Common myeloid progenitor, CD34-positive (primary cell): ENCODE measurements at regions not wholly inside any gene's neighbourhood (a gene's known extent, or its start where the extent isn't known, plus 50 kb on each side); places are given as distances from the start of the nearest gene placed in this dataset.
"Not testable (repeated sequence)": the region's sequence is repeated elsewhere in the genome, so short reads cannot be mapped to it uniquely, and the experiment has no call there.

Experiments
- CTCF ChIA-PET: fragments of 350-600 bp; sonication (Branson Sonifier 250); formaldehyde crosslinking; loops from one replicate; lab custom pipeline; 2021; ENCODE audit warnings: antibody characterized with exemption; lab: Charles Lee
- POLR2A ChIA-PET: fragments of 350-600 bp; sonication (Branson Sonifier 250); formaldehyde crosslinking; loops from one replicate; lab custom pipeline; 2021; ENCODE audit warnings: antibody characterized with exemption; lab: Charles Lee
- DNase-seq, 3 donors: peaks; one replicate each; pipeline versions ENCODE4 v3.0.0 to v3.0.0-alpha.2; 2013
- H3K27ac ChIP-seq, 2 experiments: 1 replicate in 1 of 2; 2 replicates in 1 of 2; pipeline ENCODE4 v1.7.0; 2013; ENCODE audit warnings: inconsistent platforms in 2 of 2, low read length in 2 of 2, mild to moderate bottlenecking in 2 of 2, low read depth in 1 of 2, moderate library complexity in 1 of 2; ENCODE audit not compliant: severe bottlenecking in 2 of 2, insufficient read depth in 1 of 2, poor library complexity in 1 of 2
- H3K27me3 ChIP-seq, 5 experiments: replicated peaks in 2 of 5; 1 replicate in 3 of 5; 2 replicates in 2 of 5; pipeline versions ENCODE4 v1.6.1 to v1.7.0; 2013; ENCODE audit warnings: low read length in 4 of 5, mild to moderate bottlenecking in 2 of 5, moderate library complexity in 2 of 5, inconsistent platforms in 1 of 5; ENCODE audit not compliant: insufficient read depth in 5 of 5, control insufficient read depth in 4 of 5
- H3K36me3 ChIP-seq, 4 experiments: 1 replicate in 2 of 4; 2 replicates in 2 of 4; pipeline versions ENCODE4 v1.6.1 to v1.7.0; 2013; ENCODE audit warnings: low read length in 3 of 4, control low read depth in 1 of 4, mild to moderate bottlenecking in 1 of 4; ENCODE audit not compliant: control insufficient read depth in 4 of 4, insufficient read depth in 4 of 4
- H3K4me1 ChIP-seq, 4 experiments: 1 replicate in 3 of 4; 2 replicates in 1 of 4; pipeline versions ENCODE4 v1.6.1 to v1.7.1; 2013; ENCODE audit warnings: low read length in 3 of 4, mild to moderate bottlenecking in 3 of 4, control low read depth in 1 of 4, inconsistent platforms in 1 of 4, moderate library complexity in 1 of 4; ENCODE audit not compliant: control insufficient read depth in 4 of 4, insufficient read depth in 4 of 4; ENCODE audit errors: control extremely low read depth in 1 of 4
- H3K4me3 ChIP-seq, 7 experiments: 1 replicate in 4 of 7; 2 replicates in 3 of 7; pipeline versions ENCODE4 v1.5.1 to v1.7.0; 2013; ENCODE audit warnings: mild to moderate bottlenecking in 7 of 7, low read length in 6 of 7, moderate library complexity in 6 of 7, inconsistent platforms in 2 of 7, low read depth in 2 of 7, control low read depth in 1 of 7; ENCODE audit not compliant: insufficient read depth in 4 of 7, control insufficient read depth in 1 of 7; ENCODE audit errors: extremely low read depth in 1 of 7
- H3K9me3 ChIP-seq, 5 experiments: 1 replicate in 4 of 5; 2 replicates in 1 of 5; pipeline versions ENCODE4 v1.6.1 to v1.7.1; 2013; ENCODE audit warnings: low read length in 4 of 5, mild to moderate bottlenecking in 2 of 5, inconsistent platforms in 1 of 5, low read depth in 1 of 5, moderate library complexity in 1 of 5; ENCODE audit not compliant: control insufficient read depth in 4 of 5, insufficient read depth in 2 of 5; ENCODE audit errors: control extremely low read depth in 1 of 5
- WGBS: methylation state at CpG from one replicate; pipeline ENCODE4 v1.1.5; 2013; ENCODE audit not compliant: insufficient coverage; 5-methylcytosine and 5-hydroxymethylcytosine counted together

- WGBS = 93% methylated on average over 2 of the region's 4 CpGs
- H3K36me3 ChIP-seq = no peaks in the 10 kb centered on the region
- H3K27me3 ChIP-seq = peaks cover 0 to 2% (median 0%) of the 10 kb centered on the region in 5 experiments
- CTCF ChIA-PET = interaction anchor here (1.1 kb wide), 1 partner anchor 17 kb away, joined by 4 read pairs; no protein-coding TSS in a partner anchor
- no peaks in the 10 kb centered on the region for H3K9me3 ChIP-seq
- no peaks in the 10 kb centered on the region for H3K4me1 ChIP-seq
- H3K4me3 ChIP-seq = no peak overlapping the region
- H3K27ac ChIP-seq = no peak overlapping the region
- DNase-seq = no peak
- POLR2A ChIA-PET = no interaction called here
Observed at GRCh38 chr10:33025910-33026309, 67.9 kb upstream of the ITGB1 start.

GRCh38 chr10:33025039-33025438 is 67.0 kb upstream of the ITGB1 start:
- Histone ChIP-seq H3K4me1 (no peaks in the 10 kb centered on the region), H3K27ac (no peak overlapping the region), H3K27me3 (peaks cover 0 to 2% (median 0%) of the 10 kb centered on the region in 5 experiments), H3K4me3 (no peak overlapping the region), H3K36me3 (no peaks in the 10 kb centered on the region), H3K9me3 (no peaks in the 10 kb centered on the region)
- 98% methylated on average over 6 of the region's 6 CpGs for WGBS
- CTCF ChIA-PET = interaction anchor here (1.0 to 1.1 kb wide), 2 partner anchors 14 to 16 kb away, joined by 3 to 4 read pairs; no protein-coding TSS in a partner anchor
- no peak for DNase-seq
- POLR2A ChIA-PET = no interaction called here

- Histone ChIP-seq H3K27ac (no peak overlapping the region), H3K9me3 (no peaks in the 10 kb centered on the region), H3K27me3 (peaks cover 0 to 2% (median 0%) of the 10 kb centered on the region in 5 experiments), H3K4me3 (no peak overlapping the region), H3K36me3 (no peaks in the 10 kb centered on the region), H3K4me1 (no peaks in the 10 kb centered on the region)
- no peak for DNase-seq
- no CpG with 5 or more reads among the region's 3 CpGs for WGBS
- POLR2A ChIA-PET = no interaction called here
- CTCF ChIA-PET = no interaction called here
Observed at GRCh38 chr10:33022691-33023090, 64.7 kb upstream of the ITGB1 start.

DNA sequence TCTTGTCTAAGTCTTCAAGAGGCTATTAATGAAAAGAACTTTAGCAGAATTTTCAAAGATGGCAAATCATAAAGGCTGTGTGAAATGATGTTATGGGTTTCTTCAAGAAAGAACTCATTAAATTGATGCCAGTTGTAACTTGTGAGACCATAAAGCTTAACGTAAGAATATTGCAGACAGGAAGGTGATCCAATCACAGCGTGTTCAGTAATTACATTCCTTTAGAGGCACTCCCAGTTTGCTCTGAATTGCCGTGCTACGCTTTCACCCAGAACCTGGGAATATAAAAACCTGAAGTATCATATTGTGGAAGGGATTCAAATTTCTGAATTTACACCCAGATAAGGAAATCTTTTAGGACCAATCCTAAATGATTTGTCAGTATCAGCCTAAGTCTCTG is 64.1 kb upstream of the ITGB1 start:
- DNase-seq = no peak
- peaks cover 0 to 2% (median 0%) of the 10 kb centered on the region in 5 experiments for H3K27me3 ChIP-seq
- H3K4me1 ChIP-seq = no peaks in the 10 kb centered on the region
- ChIA-PET POLR2A (no interaction called here), CTCF (interaction anchor here (0.8 kb wide), 1 partner anchor 234 kb away, joined by 3 read pairs; no protein-coding TSS in a partner anchor)
- H3K9me3 ChIP-seq = no peaks in the 10 kb centered on the region
- no peak overlapping the region for H3K4me3 ChIP-seq
- WGBS = 97% methylated on average over 3 of the region's 4 CpGs
- H3K27ac ChIP-seq = no peak overlapping the region
- H3K36me3 ChIP-seq = no peaks in the 10 kb centered on the region

DNA sequence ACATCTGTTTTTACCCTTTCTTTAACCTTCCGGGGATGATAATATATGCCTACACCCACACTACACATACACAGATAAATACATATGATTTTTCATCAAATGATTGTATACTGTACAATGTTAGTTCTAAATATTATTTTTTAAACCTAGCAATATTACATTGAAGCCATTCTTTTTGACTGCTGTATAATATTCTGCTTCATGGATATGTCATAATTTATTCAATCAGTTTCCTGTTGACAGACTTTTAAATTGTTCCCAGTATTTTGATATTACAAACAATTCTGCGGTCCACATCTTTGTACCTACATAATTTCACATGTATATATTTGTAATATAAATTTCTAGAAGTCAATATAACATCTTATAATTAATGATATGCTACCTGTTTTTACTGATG is 59.0 kb upstream of the ITGB1 start:
- no CpG with 5 or more reads among the region's 2 CpGs for WGBS
- no peaks in the 10 kb centered on the region for H3K4me1 ChIP-seq
- H3K36me3 ChIP-seq = no peaks in the 10 kb centered on the region
- POLR2A ChIA-PET = no interaction called here
- H3K4me3 ChIP-seq = no peak overlapping the region
- CTCF ChIA-PET = no interaction called here
- no peak overlapping the region for H3K27ac ChIP-seq
- no peak for DNase-seq
- no peaks in the 10 kb centered on the region for H3K9me3 ChIP-seq
- H3K27me3 ChIP-seq = no peaks in the 10 kb centered on the region

GRCh38 chr10:33015761-33016547 is 57.9 kb upstream of the ITGB1 start:
- no peaks in the 10 kb centered on the region for H3K9me3 ChIP-seq
- H3K36me3 ChIP-seq = no peaks in the 10 kb centered on the region
- H3K4me1 ChIP-seq = no peaks in the 10 kb centered on the region
- WGBS = 100% methylated on average over 2 of the region's 3 CpGs
- H3K4me3 ChIP-seq = no peak overlapping the region
- POLR2A ChIA-PET = no interaction called here
- DNase-seq = no peak
- CTCF ChIA-PET = no interaction called here
- no peaks in the 10 kb centered on the region for H3K27me3 ChIP-seq
- no peak overlapping the region for H3K27ac ChIP-seq

DNA sequence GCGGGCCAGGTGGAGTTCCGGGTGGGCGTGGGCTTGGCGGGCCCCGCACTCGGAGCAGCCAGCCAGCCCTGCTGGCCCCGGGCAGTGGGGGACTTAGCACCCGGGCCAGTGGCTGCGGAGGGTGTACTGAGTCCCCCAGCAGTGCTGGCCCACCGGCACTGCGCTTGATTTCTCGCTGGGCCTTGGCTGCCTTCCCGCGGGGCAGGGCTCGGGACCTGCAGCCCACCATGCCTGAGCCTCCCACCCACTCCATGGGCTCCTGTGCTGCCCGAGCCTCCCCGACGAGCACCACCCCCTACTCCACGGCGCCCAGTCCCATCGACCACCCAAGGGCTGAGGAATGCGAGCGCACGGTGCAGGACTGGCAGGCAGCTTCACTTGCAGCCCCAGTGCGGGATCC is 55.3 kb upstream of the ITGB1 start:
- H3K27me3 ChIP-seq, POLR2A ChIA-PET: not testable (repeated sequence)
- CTCF ChIA-PET = interaction anchor here (0.6 kb wide), 1 partner anchor 50 kb away, joined by 3 read pairs; no protein-coding TSS in a partner anchor

More for the DNA sequence above, 55.3 kb upstream of the ITGB1 start:
- not testable (repeated sequence) for H3K27ac ChIP-seq, H3K4me1 ChIP-seq, H3K9me3 ChIP-seq, DNase-seq, H3K4me3 ChIP-seq, H3K36me3 ChIP-seq
- WGBS = 98% methylated on average over 9 of the region's 25 CpGs
